Thyroid gland (tissue), 4 donors: ENCODE measurements at regions not wholly inside any gene's neighbourhood (a gene's known extent, or its start where the extent isn't known, plus 50 kb on each side); places are given as distances from the start of the nearest gene placed in this dataset.

Experiments
- CTCF ChIP-seq, 6 experiments: fragments of 200-600 bp in 3 of 6; fragments of 450-650 bp in 3 of 6; sonication (generic) in 3 of 6; IDR thresholded peaks; one replicate each; pipeline ENCODE4 v1.5.1; 2016 to 2019; ENCODE audit warnings: antibody characterized with exemption in 6 of 6, mild to moderate bottlenecking in 2 of 6, inconsistent platforms in 1 of 6, moderate library complexity in 1 of 6
- POLR2A ChIP-seq, 2 donors: fragments of 450-650 bp; IDR thresholded peaks; one replicate each; pipeline ENCODE4 v1.6.1; 2017; ENCODE audit warnings: antibody characterized with exemption in 2 of 2, mild to moderate bottlenecking in 2 of 2, moderate library complexity in 1 of 2

GRCh38 chrX:104400387-104400786, 145.7 kb upstream of the ESX1 start:
- no peak for TF ChIP-seq POLR2A (IDR thresholded peaks at IDR 0.05)
- TF ChIP-seq CTCF (IDR thresholded peaks at IDR 0.05), result no peak
